ENCODE measurements at regions not wholly inside any gene's neighbourhood (a gene's known extent, or its start where the extent isn't known, plus 50 kb on each side); places are given as distances from the start of the nearest gene placed in this dataset.
"Not testable (repeated sequence)": the region's sequence is repeated elsewhere in the genome, so short reads cannot be mapped to it uniquely, and the experiment has no call there.

DNA sequence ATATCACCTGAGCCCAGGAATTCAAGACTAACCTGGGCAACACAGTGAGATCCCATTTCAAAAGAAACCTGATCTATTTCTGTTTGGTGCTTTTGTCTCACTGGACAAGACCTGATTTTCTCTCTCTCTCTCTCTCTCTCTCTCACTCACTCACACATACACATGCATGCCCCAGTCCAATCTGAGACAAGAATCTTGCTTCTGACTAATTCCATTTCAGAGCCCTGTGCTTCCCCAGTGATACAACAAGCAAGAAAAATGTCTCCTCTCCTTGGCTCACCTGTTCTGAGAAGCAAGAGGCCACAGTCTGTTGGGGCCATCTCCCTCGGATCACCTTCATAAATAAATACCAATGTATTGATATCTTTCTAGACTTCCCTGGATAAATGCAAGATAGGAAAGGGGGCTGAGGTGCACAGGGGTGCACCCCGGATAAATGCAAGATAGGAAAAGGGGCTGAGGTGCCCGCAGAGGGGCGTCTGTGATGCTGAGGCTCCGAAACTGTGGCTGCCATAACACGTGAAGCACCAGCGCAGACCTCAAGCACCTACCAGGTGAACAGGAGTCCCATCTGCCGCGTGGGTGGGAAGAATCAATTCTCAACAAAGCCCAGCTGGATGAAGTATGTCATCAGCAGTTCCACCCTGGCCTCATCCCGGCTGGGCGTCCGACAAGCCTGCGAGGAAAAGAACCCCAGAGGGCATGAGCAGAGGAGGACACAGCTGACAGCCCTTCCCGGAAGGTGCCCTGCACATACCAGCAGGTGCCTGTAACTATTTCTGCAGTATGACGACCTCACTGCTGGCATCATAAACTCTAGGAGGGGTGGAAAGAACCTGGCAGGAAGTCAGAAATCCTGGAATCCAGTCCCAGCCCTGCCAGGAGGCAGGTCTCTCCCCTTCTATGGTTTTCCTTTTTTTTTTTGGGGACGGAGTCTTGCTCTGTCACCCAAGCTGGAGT, 280.0 kb downstream of the GOLGA6L6 start:
- DNase-seq (ENCODE audit: low read depth); H3K4me3 ChIP-seq (ENCODE audit: low read depth, low read length): not testable (repeated sequence)

DNA sequence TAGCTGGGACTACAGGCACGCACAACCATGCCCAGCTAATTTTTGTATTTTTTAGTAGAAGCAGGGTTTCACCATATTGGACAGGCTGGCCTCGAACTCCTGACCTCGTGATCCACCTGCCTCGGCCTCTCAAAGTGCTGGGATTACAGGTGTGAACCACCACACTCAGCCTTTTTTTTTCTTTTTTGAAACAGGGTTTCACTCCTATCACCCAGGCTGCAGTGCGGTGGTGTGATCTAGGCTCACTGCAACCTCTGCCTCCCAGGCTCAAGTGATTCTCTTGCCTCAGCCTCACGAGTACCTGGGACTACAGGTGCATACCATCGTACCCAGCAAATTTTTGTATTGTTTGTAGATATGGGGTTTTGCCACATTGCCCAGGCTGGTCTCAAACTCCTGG, 280.9 kb downstream of the GOLGA6L6 start:
- not testable (repeated sequence) for DNase-seq (ENCODE audit: low read depth); H3K4me3 ChIP-seq (ENCODE audit: low read depth, low read length)

GRCh38 chr15:20259559-20260190, 281.9 kb downstream of the GOLGA6L6 start:
- not testable (repeated sequence) for DNase-seq (ENCODE audit: low read depth)

DNA sequence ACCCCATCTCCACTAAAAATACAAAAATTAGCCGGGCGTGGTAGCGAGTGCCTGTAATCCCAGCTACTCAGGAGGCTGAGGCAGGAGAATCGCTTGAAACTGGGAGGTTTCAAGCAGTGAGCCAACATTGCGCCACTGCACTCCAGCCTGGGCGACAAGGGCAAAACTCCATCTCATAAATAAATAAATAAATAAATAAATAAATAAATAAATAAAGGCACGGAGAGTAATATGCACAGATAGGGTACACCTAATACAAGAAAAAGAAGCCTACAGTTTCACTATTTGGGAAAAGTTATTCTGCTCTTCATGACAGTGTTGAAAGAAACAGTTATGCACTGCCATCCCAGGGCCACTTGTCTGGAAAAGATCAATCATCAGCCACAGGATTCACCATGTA, 285.2 kb downstream of the GOLGA6L6 start:
- H3K4me3 ChIP-seq (ENCODE audit: low read depth, low read length); DNase-seq (ENCODE audit: low read depth): not testable (repeated sequence)

More at GRCh38 chr15:20259559-20260190, 281.9 kb downstream of the GOLGA6L6 start:
- H3K4me3 ChIP-seq (ENCODE audit: low read depth, low read length) = not testable (repeated sequence)

- not testable (repeated sequence) for DNase-seq (ENCODE audit: low read depth); H3K4me3 ChIP-seq (ENCODE audit: low read depth, low read length)
These were observed 286.0 kb downstream of the GOLGA6L6 start for GRCh38 chr15:20255641-20256040.

DNA sequence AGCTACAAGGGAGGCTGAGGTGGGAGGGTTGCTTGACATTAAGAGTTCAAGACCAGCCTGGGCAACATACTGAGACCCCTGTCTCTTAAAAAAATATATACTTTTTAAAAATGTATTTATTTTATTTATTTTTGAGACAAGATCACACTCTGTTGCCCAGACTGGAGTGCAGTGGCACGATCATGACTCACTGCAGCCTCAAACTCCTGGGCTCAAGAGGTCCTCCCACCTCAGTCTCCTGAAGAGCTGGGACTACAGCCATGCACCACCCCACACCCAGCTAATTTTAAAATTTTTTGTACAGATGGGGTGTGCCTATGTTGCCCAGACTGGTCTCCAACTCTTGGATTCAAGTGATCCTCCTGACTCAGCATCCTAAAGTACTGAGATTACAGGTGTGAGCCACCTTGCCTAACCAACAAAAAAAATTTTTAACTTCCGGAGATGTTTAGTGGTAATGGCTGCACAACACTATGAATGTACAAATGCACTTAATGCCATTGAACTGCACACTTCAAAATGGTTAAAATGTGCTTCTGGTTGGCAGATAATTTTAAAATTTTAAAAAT, 288.5 kb downstream of the GOLGA6L6 start:
- DNase-seq (ENCODE audit: low read depth); H3K4me3 ChIP-seq (ENCODE audit: low read depth, low read length): not testable (repeated sequence)

- not testable (repeated sequence) for DNase-seq (ENCODE audit: low read depth)
These were observed 289.6 kb downstream of the GOLGA6L6 start for GRCh38 chr15:20252040-20252439.

DNA sequence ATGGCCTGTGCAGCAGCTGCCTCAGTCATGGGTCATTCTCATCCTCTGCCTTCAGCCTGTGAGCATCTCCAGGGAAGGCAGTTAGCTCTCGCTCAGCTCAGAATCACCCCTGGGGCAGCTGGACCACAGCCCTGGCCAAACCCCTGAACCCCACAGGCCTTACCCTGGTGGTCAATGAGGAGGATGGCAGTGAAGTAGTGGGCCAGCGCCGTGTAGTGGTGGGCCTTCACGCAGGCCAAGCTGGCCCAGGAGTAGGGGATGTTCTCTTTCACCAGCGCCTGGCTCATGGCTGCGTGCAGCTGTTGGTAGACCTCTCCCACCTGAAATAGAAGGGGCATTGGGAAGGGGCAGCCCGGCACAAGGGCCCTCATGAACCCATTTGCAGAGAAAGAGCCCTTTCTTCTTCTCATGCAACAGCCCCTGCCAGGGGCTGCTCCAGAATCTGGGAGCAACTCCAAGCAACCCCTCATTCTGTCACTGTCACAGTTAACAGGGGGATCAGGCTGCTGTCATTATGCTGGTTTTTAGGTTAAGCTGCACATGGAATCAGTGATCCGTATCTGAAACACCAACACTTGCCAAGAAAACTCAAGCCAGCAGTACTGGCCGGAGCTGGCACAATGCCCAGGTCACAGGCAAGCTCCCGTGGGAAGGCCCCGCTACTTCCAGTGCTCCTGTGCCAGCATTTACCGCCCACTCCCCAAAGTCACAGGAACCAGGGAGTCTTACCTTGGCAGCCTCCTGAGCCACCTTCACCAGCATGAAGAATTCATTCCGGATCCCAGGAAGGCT, 290.2 kb downstream of the GOLGA6L6 start:
- H3K4me3 ChIP-seq (ENCODE audit: low read depth, low read length); DNase-seq (ENCODE audit: low read depth): not testable (repeated sequence)

More at GRCh38 chr15:20252040-20252439, 289.6 kb downstream of the GOLGA6L6 start:
- not testable (repeated sequence) for H3K4me3 ChIP-seq (ENCODE audit: low read depth, low read length)

DNA sequence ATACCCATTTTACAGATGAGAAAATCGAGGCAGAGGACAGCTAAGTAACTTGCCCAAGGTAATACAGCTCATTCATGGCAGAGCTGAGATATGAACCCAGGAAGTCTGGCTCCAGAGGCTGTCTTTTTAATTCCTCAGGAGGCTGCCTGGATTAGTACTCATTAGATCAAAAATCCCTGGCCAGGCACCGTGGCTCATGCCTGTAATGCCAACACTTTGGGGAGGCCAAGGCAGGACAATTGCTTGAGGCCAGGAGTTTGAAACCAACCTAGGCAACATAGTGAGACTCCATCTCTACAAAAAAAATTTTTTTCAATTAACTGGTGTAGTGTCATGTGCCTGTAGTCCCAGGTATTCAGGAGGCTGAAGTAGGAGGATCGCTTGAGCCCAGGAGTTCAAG, 291.4 kb downstream of the GOLGA6L6 start:
- H3K4me3 ChIP-seq (ENCODE audit: low read depth, low read length); DNase-seq (ENCODE audit: low read depth): not testable (repeated sequence)

- DNase-seq (ENCODE audit: low read depth); H3K4me3 ChIP-seq (ENCODE audit: low read depth, low read length): not testable (repeated sequence)
These were observed 292.0 kb downstream of the GOLGA6L6 start for GRCh38 chr15:20249677-20249970.

DNA sequence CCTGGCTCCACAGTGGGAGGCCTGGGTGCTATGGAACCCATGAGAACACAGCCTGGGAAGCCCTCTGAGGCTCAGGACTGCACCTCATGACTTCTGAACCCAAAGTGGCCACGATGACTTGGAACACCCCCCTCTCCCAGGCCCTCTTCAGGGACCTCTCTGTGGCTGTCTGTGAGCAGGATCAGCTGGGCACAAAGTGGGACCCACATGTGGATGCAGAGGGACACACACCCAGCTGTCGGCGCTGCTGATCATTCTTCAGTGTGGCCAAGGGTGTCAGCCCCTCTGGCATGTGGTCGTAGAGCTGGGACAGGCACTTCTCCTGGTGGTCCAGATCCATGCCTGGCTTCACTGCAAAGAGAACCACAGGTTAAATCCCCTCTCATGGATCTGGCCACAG, 293.2 kb downstream of the GOLGA6L6 start:
- H3K4me3 ChIP-seq (ENCODE audit: low read depth, low read length); DNase-seq (ENCODE audit: low read depth): not testable (repeated sequence)

DNA sequence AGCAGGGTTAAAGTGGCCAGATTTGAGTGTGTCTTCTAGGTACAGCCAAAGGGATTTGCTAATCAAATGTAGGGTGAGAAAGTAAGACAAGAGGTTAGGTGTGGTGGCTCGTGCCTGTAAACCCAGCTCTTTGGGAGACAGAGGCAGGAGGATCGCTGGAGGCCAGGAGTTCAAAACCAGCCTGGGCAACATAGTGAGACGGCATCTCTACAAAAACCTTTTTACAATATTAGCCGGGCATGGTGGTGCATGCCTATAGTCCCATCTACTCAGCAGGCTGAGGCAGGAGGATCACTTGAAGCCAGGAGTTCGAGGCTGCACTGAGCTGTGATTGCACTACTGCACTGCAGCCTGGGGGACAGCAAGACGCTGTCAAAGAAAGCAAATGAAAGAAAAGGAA, 294.5 kb downstream of the GOLGA6L6 start:
- H3K4me3 ChIP-seq (ENCODE audit: low read depth, low read length); DNase-seq (ENCODE audit: low read depth): not testable (repeated sequence)

- not testable (repeated sequence) for DNase-seq (ENCODE audit: low read depth)
These were observed 295.0 kb downstream of the GOLGA6L6 start for GRCh38 chr15:20246624-20247023.

GRCh38 chr15:20245856-20246255, 295.7 kb downstream of the GOLGA6L6 start:
- not testable (repeated sequence) for H3K4me3 ChIP-seq (ENCODE audit: low read depth, low read length); DNase-seq (ENCODE audit: low read depth)

More at GRCh38 chr15:20246624-20247023, 295.0 kb downstream of the GOLGA6L6 start:
- H3K4me3 ChIP-seq (ENCODE audit: low read depth, low read length) = not testable (repeated sequence)

- not testable (repeated sequence) for H3K4me3 ChIP-seq (ENCODE audit: low read depth, low read length); DNase-seq (ENCODE audit: low read depth)
These were observed 296.8 kb downstream of the GOLGA6L6 start for GRCh38 chr15:20244792-20245191.

GRCh38 chr15:20243486-20244240, 297.9 kb downstream of the GOLGA6L6 start:
- not testable (repeated sequence) for H3K4me3 ChIP-seq (ENCODE audit: low read depth, low read length); DNase-seq (ENCODE audit: low read depth)

- not testable (repeated sequence) for H3K4me3 ChIP-seq (ENCODE audit: low read depth, low read length); DNase-seq (ENCODE audit: low read depth)
These were observed 301.2 kb downstream of the GOLGA6L6 start for GRCh38 chr15:20240366-20240917.

GRCh38 chr15:20239186-20239585, 302.4 kb downstream of the GOLGA6L6 start:
- not testable (repeated sequence) for H3K4me3 ChIP-seq (ENCODE audit: low read depth, low read length)

More at GRCh38 chr15:20239186-20239585, 302.4 kb downstream of the GOLGA6L6 start:
- not testable (repeated sequence) for DNase-seq (ENCODE audit: low read depth)
